ENCODE measurements at regions not wholly inside any gene's neighbourhood (a gene's known extent, or its start where the extent isn't known, plus 50 kb on each side); places are given as distances from the start of the nearest gene placed in this dataset.

DNA sequence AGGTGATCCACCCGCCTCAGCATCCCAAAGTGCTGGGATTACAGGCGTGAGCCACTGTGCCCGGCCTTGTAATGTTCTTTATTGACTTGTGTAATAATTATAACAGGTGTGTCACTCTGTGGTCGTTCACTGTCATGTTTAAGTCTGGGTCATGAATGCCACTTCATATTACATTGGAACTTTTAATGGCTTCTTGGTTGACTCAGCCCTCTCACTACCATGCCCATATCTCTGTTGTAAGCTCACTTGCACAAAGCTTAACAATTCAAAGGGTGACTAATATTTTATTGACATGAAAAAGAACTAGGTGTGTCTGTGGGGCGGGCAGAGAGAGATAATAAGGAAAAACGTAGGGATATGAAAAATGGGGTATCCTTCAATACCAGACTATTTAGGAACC lies 639.7 kb upstream of the ACTRT1 start:
- TF ChIP-seq, protein P1, sequence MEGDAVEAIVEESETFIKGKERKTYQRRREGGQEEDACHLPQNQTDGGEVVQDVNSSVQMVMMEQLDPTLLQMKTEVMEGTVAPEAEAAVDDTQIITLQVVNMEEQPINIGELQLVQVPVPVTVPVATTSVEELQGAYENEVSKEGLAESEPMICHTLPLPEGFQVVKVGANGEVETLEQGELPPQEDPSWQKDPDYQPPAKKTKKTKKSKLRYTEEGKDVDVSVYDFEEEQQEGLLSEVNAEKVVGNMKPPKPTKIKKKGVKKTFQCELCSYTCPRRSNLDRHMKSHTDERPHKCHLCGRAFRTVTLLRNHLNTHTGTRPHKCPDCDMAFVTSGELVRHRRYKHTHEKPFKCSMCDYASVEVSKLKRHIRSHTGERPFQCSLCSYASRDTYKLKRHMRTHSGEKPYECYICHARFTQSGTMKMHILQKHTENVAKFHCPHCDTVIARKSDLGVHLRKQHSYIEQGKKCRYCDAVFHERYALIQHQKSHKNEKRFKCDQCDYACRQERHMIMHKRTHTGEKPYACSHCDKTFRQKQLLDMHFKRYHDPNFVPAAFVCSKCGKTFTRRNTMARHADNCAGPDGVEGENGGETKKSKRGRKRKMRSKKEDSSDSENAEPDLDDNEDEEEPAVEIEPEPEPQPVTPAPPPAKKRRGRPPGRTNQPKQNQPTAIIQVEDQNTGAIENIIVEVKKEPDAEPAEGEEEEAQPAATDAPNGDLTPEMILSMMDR (IDR thresholded peaks at IDR 0.05), result no peak
- TF ChIP-seq, protein P2, sequence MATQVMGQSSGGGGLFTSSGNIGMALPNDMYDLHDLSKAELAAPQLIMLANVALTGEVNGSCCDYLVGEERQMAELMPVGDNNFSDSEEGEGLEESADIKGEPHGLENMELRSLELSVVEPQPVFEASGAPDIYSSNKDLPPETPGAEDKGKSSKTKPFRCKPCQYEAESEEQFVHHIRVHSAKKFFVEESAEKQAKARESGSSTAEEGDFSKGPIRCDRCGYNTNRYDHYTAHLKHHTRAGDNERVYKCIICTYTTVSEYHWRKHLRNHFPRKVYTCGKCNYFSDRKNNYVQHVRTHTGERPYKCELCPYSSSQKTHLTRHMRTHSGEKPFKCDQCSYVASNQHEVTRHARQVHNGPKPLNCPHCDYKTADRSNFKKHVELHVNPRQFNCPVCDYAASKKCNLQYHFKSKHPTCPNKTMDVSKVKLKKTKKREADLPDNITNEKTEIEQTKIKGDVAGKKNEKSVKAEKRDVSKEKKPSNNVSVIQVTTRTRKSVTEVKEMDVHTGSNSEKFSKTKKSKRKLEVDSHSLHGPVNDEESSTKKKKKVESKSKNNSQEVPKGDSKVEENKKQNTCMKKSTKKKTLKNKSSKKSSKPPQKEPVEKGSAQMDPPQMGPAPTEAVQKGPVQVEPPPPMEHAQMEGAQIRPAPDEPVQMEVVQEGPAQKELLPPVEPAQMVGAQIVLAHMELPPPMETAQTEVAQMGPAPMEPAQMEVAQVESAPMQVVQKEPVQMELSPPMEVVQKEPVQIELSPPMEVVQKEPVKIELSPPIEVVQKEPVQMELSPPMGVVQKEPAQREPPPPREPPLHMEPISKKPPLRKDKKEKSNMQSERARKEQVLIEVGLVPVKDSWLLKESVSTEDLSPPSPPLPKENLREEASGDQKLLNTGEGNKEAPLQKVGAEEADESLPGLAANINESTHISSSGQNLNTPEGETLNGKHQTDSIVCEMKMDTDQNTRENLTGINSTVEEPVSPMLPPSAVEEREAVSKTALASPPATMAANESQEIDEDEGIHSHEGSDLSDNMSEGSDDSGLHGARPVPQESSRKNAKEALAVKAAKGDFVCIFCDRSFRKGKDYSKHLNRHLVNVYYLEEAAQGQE (IDR thresholded peaks at IDR 0.05), result no peak
- TF ChIP-seq MAFK (IDR thresholded peaks at IDR 0.05; ENCODE audit: partially characterized antibody) (no peak), RFX5 (IDR thresholded peaks at IDR 0.05) (no peak), RNF2 (IDR thresholded peaks at IDR 0.05; ENCODE audit: borderline replicate concordance, low read depth) (no peak), POLR2A (IDR thresholded peaks at IDR 0.05; ENCODE audit: low read length) (no peak), SMC3 (IDR thresholded peaks at IDR 0.05) (no peak), ZC3H11A (IDR thresholded peaks at IDR 0.05) (no peak), MYC (IDR thresholded peaks at IDR 0.05; ENCODE audit: borderline replicate concordance, low read length) (no peak), CHD2 (IDR thresholded peaks at IDR 0.05; ENCODE audit: low read length, partially characterized antibody) (no peak), CBX2 (IDR thresholded peaks at IDR 0.05; ENCODE audit: borderline replicate concordance, low read depth) (no peak), JUN (IDR thresholded peaks at IDR 0.05) (no peak), HDAC2 (IDR thresholded peaks at IDR 0.05) (no peak)

All from A549 (cell line).